ENCODE measurements at regions not wholly inside any gene's neighbourhood (a gene's known extent, or its start where the extent isn't known, plus 50 kb on each side); places are given as distances from the start of the nearest gene placed in this dataset.

GRCh38 chr20:36824142-36824940, 50.8 kb upstream of the DSN1 start:
- intact Hi-C loops (cut with DNase I), result loop anchor here (5.0 kb wide), 1 partner anchor 38 kb away; a partner anchor contains a TSS
- DNase-seq, result no peak

GRCh38 chr20:36825385-36826104, 50.4 kb upstream of the TLDC2 start:
- peak in 2 of 10 donors; percentile 45 to 78 for DNase-seq
- intact Hi-C loops (cut with DNase I), result no loop called here
